ENCODE measurements at regions not wholly inside any gene's neighbourhood (a gene's known extent, or its start where the extent isn't known, plus 50 kb on each side); places are given as distances from the start of the nearest gene placed in this dataset.
A peak's percentile ranks its signal among the peaks of the same experiment; 100 is the strongest.
"Not testable (repeated sequence)": the region's sequence is repeated elsewhere in the genome, so short reads cannot be mapped to it uniquely, and the experiment has no call there.

DNA sequence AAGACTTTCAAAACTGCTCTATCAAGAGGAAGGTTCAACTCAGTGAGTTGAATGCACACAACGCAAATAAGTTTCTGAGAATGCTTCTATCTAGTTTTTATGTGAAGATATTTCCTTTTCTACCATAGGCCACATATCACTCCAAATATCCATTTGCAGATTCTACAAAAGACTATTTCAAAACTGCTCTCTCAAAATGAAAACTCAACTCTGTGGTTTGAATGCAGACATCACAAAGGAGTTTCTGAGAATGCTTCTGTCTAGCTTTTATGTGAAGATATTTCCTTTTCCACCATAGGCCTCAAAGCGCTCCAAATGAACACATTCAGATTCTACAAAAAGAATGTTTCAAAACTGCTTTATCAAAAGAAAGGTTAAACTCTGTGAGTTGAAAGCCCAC, 1093.1 kb upstream of the DEFB115 start:
- H3K4me3 Mint-ChIP-seq; DNase-seq; H3K4me1 Mint-ChIP-seq (ENCODE audit: low read depth); H3K27me3 Mint-ChIP-seq; H3K27ac Mint-ChIP-seq; POLR2A ChIA-PET; CTCF ChIA-PET; H3K36me3 Mint-ChIP-seq (ENCODE audit: low read depth); intact Hi-C loops (cut with micrococcal nuclease); H3K9me3 Mint-ChIP-seq; ATAC-seq: not testable (repeated sequence)

DNA sequence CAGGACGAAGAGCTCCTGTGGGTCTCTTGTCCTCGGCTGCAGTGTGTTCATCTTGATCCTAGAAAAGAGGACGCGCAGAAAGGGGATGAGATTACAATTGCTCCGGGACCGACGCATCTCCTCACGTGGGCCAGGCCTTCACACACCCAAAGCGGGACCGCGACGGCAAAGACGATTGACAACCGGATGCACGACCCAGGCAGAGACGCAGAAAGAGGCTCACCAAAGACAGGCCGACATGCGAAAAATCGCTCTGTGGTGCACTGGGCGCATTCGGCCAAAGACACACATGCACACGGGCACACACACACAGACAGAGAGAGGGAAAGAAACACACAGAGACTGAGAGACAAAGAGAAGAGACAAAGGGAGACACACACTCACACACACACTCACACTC, 1089.9 kb upstream of the DEFB115 start:
- H3K4me1 Mint-ChIP-seq (ENCODE audit: low read depth): no peaks in the 10 kb centered on the region
- H3K4me3 Mint-ChIP-seq: no peak overlapping the region
- TF ChIP-seq, protein P1, sequence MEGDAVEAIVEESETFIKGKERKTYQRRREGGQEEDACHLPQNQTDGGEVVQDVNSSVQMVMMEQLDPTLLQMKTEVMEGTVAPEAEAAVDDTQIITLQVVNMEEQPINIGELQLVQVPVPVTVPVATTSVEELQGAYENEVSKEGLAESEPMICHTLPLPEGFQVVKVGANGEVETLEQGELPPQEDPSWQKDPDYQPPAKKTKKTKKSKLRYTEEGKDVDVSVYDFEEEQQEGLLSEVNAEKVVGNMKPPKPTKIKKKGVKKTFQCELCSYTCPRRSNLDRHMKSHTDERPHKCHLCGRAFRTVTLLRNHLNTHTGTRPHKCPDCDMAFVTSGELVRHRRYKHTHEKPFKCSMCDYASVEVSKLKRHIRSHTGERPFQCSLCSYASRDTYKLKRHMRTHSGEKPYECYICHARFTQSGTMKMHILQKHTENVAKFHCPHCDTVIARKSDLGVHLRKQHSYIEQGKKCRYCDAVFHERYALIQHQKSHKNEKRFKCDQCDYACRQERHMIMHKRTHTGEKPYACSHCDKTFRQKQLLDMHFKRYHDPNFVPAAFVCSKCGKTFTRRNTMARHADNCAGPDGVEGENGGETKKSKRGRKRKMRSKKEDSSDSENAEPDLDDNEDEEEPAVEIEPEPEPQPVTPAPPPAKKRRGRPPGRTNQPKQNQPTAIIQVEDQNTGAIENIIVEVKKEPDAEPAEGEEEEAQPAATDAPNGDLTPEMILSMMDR (IDR thresholded peaks at IDR 0.05): no peak
- POLR2A ChIA-PET: no interaction called here
- H3K36me3 Mint-ChIP-seq (ENCODE audit: low read depth): no peaks in the 10 kb centered on the region
- CTCF ChIA-PET: no interaction called here
- intact Hi-C loops (cut with micrococcal nuclease): no loop called here
- no peaks in the 10 kb centered on the region for H3K9me3 Mint-ChIP-seq
- H3K27ac Mint-ChIP-seq: no peak overlapping the region
- no peaks in the 10 kb centered on the region for H3K27me3 Mint-ChIP-seq
- no peak for DNase-seq
- ATAC-seq: no peak

DNA sequence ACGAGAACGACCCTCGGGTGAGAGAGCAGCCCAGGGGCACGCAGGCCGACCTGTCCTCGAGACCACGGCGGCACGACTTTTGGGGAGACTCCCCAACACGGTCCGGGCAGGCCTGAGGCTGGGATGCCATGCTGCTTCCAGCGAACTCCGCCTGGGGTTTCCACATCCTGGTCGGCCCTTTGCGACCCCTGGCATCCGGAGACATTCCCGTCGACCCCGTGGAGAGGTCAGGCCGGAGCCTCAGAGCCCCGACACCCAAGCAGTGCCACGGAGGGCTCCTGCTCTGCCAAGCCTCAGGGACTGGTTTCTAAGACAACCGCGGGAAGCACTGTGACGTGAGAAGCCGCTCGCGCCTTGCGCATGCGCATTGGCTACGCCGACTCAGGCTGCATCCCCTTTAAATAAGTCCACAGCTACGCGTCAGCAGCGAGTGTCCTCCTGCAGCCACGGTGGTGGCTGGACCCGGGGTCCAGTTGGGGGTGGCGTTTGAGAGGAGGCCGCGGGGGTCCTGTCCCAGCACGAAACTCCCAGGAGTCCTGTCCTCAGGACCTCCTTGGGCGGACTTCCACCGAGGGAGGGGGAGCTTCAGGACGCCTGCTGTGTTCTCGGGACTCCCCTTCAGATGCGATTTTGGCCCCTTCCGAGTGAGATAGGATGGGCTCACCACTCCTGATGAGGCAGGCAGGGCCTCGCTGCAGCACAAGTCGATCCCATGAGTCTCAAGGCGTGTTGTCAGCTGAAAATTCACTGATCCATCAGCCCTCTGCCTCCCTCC, 1089.3 kb upstream of the DEFB115 start:
- Mint-ChIP-seq H3K4me3 (no peak overlapping the region), H3K9me3 (peaks cover under 1% of the 10 kb centered on the region), H3K4me1 (ENCODE audit: low read depth) (peaks cover under 1% of the 10 kb centered on the region), H3K27me3 (no peaks in the 10 kb centered on the region), H3K36me3 (ENCODE audit: low read depth) (no peaks in the 10 kb centered on the region), H3K27ac (no peak overlapping the region)
- ChIA-PET CTCF (no interaction called here), POLR2A (no interaction called here)
- intact Hi-C loops (cut with micrococcal nuclease): no loop called here
- DNase-seq (no peak), ATAC-seq (no peak)
- TF ChIP-seq, protein P1 (IDR thresholded peaks at IDR 0.05): no peak

DNA sequence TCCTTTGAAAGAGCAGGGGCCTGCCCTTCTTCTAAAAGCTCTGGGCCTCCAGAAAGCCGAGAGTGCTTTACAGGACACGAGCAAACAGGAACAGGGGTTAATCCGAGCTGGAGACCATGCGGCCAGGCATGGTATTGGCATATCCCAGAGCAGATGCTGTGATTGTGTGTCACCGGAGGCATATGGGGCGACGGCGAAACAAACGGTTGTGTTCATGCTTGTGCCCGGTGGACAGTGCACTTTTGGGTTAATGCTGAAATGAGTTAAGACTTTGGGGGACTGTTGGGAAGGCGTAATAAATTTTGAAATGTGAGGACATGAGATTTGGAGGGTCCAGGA, 1088.7 kb upstream of the DEFB115 start:
- H3K27me3 Mint-ChIP-seq: no peaks in the 10 kb centered on the region
- no peaks in the 10 kb centered on the region for H3K36me3 Mint-ChIP-seq (ENCODE audit: low read depth)
- ATAC-seq (no peak), DNase-seq (no peak)
- POLR2A ChIA-PET: no interaction called here
- no peak overlapping the region for H3K27ac Mint-ChIP-seq
- no peak overlapping the region for H3K4me3 Mint-ChIP-seq
- H3K9me3 Mint-ChIP-seq: peaks cover 2% of the 10 kb centered on the region
- CTCF ChIA-PET: no interaction called here
- TF ChIP-seq, protein P1 (IDR thresholded peaks at IDR 0.05): no peak
- H3K4me1 Mint-ChIP-seq (ENCODE audit: low read depth): peaks cover 2% of the 10 kb centered on the region
- intact Hi-C loops (cut with micrococcal nuclease): no loop called here

DNA sequence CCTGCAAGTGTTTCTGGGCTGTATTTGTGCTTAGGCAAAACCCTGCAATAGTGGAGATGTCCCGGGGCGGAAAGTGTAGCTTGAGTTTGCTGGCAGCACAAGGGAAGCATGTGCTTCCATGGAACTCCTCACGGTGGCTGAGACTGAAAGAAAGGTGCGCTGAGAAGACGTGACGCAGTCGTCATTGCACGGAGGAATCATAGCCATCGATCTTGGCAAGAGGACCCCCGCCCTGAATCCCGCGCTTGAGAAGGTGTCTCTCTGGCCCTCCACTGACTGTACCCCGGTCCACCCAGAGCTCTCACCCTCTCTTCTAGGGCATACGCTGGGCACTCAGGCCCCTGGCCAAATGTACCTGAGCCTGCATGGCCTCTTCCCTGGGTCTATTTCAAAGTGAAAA, 1081.8 kb upstream of the DEFB115 start:
- ATAC-seq (no peak), DNase-seq (no peak)
- TF ChIP-seq, protein P1 (IDR thresholded peaks at IDR 0.05): no peak
- CTCF ChIA-PET: no interaction called here
- H3K9me3 Mint-ChIP-seq: peaks cover 3% of the 10 kb centered on the region
- POLR2A ChIA-PET: no interaction called here
- H3K4me1 Mint-ChIP-seq (ENCODE audit: low read depth): peaks cover 3% of the 10 kb centered on the region
- intact Hi-C loops (cut with micrococcal nuclease): no loop called here
- H3K4me3 Mint-ChIP-seq: no peak overlapping the region
- no peak overlapping the region for H3K27ac Mint-ChIP-seq
- H3K27me3 Mint-ChIP-seq: no peaks in the 10 kb centered on the region
- H3K36me3 Mint-ChIP-seq (ENCODE audit: low read depth): no peaks in the 10 kb centered on the region

DNA sequence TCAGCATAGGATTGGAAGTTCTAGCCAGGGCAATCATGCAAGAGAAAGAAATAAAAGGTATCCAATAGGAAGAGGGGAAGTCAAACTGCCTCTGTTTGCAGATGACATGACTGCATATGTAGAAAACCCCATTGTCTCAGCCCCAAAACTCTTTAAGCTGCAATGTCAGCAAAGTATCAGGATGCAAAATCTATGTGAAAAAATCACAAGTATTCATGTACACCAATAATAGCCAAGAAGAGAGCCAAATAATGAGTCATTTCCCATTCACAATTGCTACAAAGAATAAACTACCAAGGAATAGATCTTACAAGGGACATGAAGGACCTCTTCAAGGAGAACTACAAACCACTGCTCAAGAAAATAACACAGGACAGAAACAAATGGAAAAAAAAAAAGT, 1074.3 kb upstream of the DEFB115 start:
- ATAC-seq; intact Hi-C loops (cut with micrococcal nuclease); H3K9me3 Mint-ChIP-seq; H3K27ac Mint-ChIP-seq; CTCF ChIA-PET; H3K36me3 Mint-ChIP-seq (ENCODE audit: low read depth); H3K4me1 Mint-ChIP-seq (ENCODE audit: low read depth); POLR2A ChIA-PET; DNase-seq; H3K27me3 Mint-ChIP-seq; H3K4me3 Mint-ChIP-seq: not testable (repeated sequence)

DNA sequence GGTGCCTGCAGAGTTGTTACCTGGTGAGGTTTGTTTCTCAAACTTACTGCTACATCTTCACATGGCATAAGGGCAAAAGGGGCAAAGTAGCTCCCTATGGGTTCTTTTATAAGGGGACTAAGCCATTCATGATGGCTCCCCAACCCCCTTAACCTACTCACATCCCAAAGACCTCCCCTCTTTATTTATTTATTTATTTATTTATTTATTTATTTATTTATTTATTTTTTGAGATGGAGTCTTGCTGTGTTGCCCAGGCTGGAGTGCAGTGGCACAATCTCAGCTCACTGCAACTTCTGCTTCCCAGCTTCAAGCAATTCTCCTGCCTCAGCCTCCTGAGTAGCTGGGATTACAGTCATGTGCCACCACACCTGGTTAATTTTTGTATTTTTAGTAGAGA, 1065.7 kb upstream of the DEFB115 start:
- not testable (repeated sequence) for H3K9me3 Mint-ChIP-seq, H3K27ac Mint-ChIP-seq, H3K4me3 Mint-ChIP-seq

DNA sequence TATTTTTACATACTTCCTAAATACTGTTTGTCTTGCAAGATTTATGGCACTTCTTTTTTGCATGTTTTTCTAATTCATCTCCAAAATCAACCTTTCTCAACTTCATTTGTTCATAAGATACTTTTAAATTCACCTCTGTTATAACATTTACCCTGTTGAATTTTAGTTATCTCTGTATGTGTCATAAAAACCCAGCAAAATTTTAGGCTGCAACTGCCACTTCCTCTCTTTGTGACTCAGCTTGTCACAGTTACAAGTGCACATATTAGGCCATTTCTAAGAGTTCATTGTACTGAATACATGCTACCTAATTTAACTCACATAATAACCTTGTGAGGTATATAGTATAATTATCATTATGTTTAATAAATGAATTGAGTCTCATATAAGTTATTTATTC, 1023.0 kb upstream of the DEFB115 start:
- intact Hi-C loops (cut with micrococcal nuclease); ATAC-seq: not testable (repeated sequence)

More for the DNA sequence above, 1065.7 kb upstream of the DEFB115 start:
- POLR2A ChIA-PET; ATAC-seq; intact Hi-C loops (cut with micrococcal nuclease); DNase-seq; H3K4me1 Mint-ChIP-seq (ENCODE audit: low read depth); H3K36me3 Mint-ChIP-seq (ENCODE audit: low read depth); H3K27me3 Mint-ChIP-seq; CTCF ChIA-PET: not testable (repeated sequence)

DNA sequence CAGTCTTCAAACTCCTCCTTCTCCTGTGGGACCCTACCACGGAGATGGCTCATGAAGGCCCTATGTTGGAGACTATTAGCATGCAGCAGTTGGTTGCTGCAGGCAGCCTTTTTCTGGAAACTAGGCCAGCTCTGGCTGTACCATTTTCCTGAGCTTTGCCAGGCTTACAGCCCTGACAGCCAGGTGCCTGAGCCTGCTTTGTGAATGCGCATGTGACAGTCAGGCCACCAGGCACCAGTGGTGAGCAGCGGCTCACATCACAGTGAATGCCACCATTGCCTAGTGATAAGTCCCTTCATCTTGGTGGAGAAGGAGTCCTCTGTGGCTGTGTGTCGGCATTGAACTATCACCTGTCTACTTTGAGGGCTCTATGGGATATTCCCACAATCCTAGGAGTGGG, 982.4 kb upstream of the DEFB115 start:
- H3K27ac Mint-ChIP-seq, H3K9me3 Mint-ChIP-seq, POLR2A ChIA-PET: not testable (repeated sequence)

More for the DNA sequence above, 1023.0 kb upstream of the DEFB115 start:
- H3K27me3 Mint-ChIP-seq; H3K27ac Mint-ChIP-seq; H3K4me3 Mint-ChIP-seq; CTCF ChIA-PET; H3K9me3 Mint-ChIP-seq; POLR2A ChIA-PET; H3K36me3 Mint-ChIP-seq (ENCODE audit: low read depth); H3K4me1 Mint-ChIP-seq (ENCODE audit: low read depth): not testable (repeated sequence)
- peak; percentile 4 for DNase-seq

More for the DNA sequence above, 982.4 kb upstream of the DEFB115 start:
- H3K27me3 Mint-ChIP-seq; ATAC-seq; DNase-seq; CTCF ChIA-PET; intact Hi-C loops (cut with micrococcal nuclease); H3K4me3 Mint-ChIP-seq; H3K36me3 Mint-ChIP-seq (ENCODE audit: low read depth): not testable (repeated sequence)
- peaks cover 19% of the 10 kb centered on the region for H3K4me1 Mint-ChIP-seq (ENCODE audit: low read depth)

Data from activated CD8-positive, alpha-beta T cell treated with anti-CD3 and anti-CD28 coated beads for 36 hours (primary cell).